ENCODE measurements at regions not wholly inside any gene's neighbourhood (a gene's known extent, or its start where the extent isn't known, plus 50 kb on each side); places are given as distances from the start of the nearest gene placed in this dataset.
A peak's percentile ranks its signal among the peaks of the same experiment; 100 is the strongest.

GRCh38 chr14:31934767-31935266, 142.3 kb upstream of the ARHGAP5 start:
- intact Hi-C loops (cut with micrococcal nuclease; ENCODE audit: unreplicated experiment) = loop anchor here (1.0 to 10.0 kb wide), 8 partner anchors 138 to 625 kb away; partner anchors contain the start of genes RNU6-7 and RNU6-8
- TF ChIP-seq, protein P1, sequence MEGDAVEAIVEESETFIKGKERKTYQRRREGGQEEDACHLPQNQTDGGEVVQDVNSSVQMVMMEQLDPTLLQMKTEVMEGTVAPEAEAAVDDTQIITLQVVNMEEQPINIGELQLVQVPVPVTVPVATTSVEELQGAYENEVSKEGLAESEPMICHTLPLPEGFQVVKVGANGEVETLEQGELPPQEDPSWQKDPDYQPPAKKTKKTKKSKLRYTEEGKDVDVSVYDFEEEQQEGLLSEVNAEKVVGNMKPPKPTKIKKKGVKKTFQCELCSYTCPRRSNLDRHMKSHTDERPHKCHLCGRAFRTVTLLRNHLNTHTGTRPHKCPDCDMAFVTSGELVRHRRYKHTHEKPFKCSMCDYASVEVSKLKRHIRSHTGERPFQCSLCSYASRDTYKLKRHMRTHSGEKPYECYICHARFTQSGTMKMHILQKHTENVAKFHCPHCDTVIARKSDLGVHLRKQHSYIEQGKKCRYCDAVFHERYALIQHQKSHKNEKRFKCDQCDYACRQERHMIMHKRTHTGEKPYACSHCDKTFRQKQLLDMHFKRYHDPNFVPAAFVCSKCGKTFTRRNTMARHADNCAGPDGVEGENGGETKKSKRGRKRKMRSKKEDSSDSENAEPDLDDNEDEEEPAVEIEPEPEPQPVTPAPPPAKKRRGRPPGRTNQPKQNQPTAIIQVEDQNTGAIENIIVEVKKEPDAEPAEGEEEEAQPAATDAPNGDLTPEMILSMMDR (IDR thresholded peaks at IDR 0.05; ENCODE audit: insufficient read depth in 1 of 2, low read depth in 1 of 2, low read length in 1 of 2, severe bottlenecking in 1 of 2, unreplicated experiment in 1 of 2) = peak; percentile 43 to 72
- POLR2A ChIA-PET = interaction anchor here (0.6 kb wide), 3 partner anchors 34 to 227 kb away, joined by 3 to 7 read pairs (median 3); no protein-coding TSS in a partner anchor
- Histone ChIP-seq H3K4me3 (ENCODE audit: low read depth, low read length) (no peak overlapping the region), H3K4me1 (peaks cover 50% of the 10 kb centered on the region), H3K9me3 (no peaks in the 10 kb centered on the region), H3K36me3 (ENCODE audit: control insufficient read depth, insufficient read depth, low read length) (no peaks in the 10 kb centered on the region), H3K27me3 (replicated peaks; ENCODE audit: control insufficient read depth, insufficient read depth, low read length) (no peaks in the 10 kb centered on the region)
- H3K4me1 Mint-ChIP-seq (ENCODE audit: low read depth, unreplicated experiment) = peaks cover 43% of the 10 kb centered on the region
- no peaks in the 10 kb centered on the region for H3K9me3 Mint-ChIP-seq (ENCODE audit: unreplicated experiment)
- peak overlapping the region; percentile 71 for H3K27ac Mint-ChIP-seq (ENCODE audit: unreplicated experiment)
- BruUV-seq (replicated peaks) = no TSS peak
- CTCF ChIA-PET = interaction anchor here (0.5 to 1.5 kb wide), 16 partner anchors 33 to 625 kb away, joined by 3 to 14 read pairs (median 4); partner anchors contain the start of gene ARHGAP5
- no peak overlapping the region for H3K4me3 Mint-ChIP-seq (ENCODE audit: unreplicated experiment)
- peak; percentile 69 to 74 for DNase-seq
- no peaks in the 10 kb centered on the region for H3K27me3 Mint-ChIP-seq (ENCODE audit: insufficient read depth, unreplicated experiment)
- H3K36me3 Mint-ChIP-seq (ENCODE audit: insufficient read depth, unreplicated experiment) = peaks cover 7% of the 10 kb centered on the region

GRCh38 chr14:31935391-31935790, 141.7 kb upstream of the ARHGAP5 start:
- no peaks in the 10 kb centered on the region for H3K27me3 Mint-ChIP-seq (ENCODE audit: insufficient read depth, unreplicated experiment)
- TF ChIP-seq, protein P1 (IDR thresholded peaks at IDR 0.05; ENCODE audit: insufficient read depth in 1 of 2, low read depth in 1 of 2, low read length in 1 of 2, severe bottlenecking in 1 of 2, unreplicated experiment in 1 of 2) = no peak
- H3K9me3 ChIP-seq = no peaks in the 10 kb centered on the region
- peaks cover 7% of the 10 kb centered on the region for H3K36me3 Mint-ChIP-seq (ENCODE audit: insufficient read depth, unreplicated experiment)
- DNase-seq = no peak
- ChIA-PET POLR2A (no interaction called here), CTCF (interaction anchor here (1.0 to 1.5 kb wide), 6 partner anchors 33 to 578 kb away, joined by 3 to 14 read pairs (median 4); partner anchors contain the start of gene ARHGAP5)
- no peak overlapping the region for H3K4me3 ChIP-seq (ENCODE audit: low read depth, low read length)
- H3K4me3 Mint-ChIP-seq (ENCODE audit: unreplicated experiment) = no peak overlapping the region
- no peaks in the 10 kb centered on the region for H3K36me3 ChIP-seq (ENCODE audit: control insufficient read depth, insufficient read depth, low read length)
- H3K4me1 Mint-ChIP-seq (ENCODE audit: low read depth, unreplicated experiment) = peaks cover 43% of the 10 kb centered on the region
- H3K27ac Mint-ChIP-seq (ENCODE audit: unreplicated experiment) = peak overlapping the region; percentile 71
- peaks cover 46% of the 10 kb centered on the region for H3K4me1 ChIP-seq
- no peaks in the 10 kb centered on the region for H3K27me3 ChIP-seq (replicated peaks; ENCODE audit: control insufficient read depth, insufficient read depth, low read length)
- H3K9me3 Mint-ChIP-seq (ENCODE audit: unreplicated experiment) = no peaks in the 10 kb centered on the region
- BruUV-seq (replicated peaks) = no TSS peak
- intact Hi-C loops (cut with micrococcal nuclease; ENCODE audit: unreplicated experiment) = loop anchor here (1.0 to 10.0 kb wide), 6 partner anchors 138 to 533 kb away; partner anchors contain the start of genes RNU6-7 and RNU6-8

DNA sequence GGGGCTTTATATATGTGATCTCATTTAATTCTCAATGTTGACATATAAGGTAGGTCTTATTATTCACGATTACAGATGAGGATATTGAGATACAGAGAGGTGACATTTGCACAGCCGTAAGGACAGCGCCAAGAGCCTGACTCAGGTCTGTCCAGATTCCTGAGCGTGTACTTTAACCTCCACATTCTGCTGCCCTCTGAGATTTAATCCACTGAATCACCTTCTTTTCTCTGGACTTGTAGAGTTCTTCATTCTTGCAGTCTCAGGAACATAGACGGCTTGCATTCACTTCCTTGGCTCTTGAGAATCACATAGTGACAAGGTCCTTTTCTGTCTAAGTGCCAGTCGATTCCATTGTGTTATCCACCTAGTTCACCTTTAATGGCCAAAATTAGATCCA, 141.0 kb upstream of the ARHGAP5 start:
- intact Hi-C loops (cut with micrococcal nuclease; ENCODE audit: unreplicated experiment) = loop anchor here (1.0 to 10.0 kb wide), 4 partner anchors 33 to 446 kb away; no protein-coding TSS in a partner anchor
- ChIA-PET POLR2A (no interaction called here), CTCF (interaction anchor here (1.0 kb wide), 1 partner anchor 534 kb away, joined by 3 read pairs; no protein-coding TSS in a partner anchor)
- H3K9me3 ChIP-seq = no peaks in the 10 kb centered on the region
- no peaks in the 10 kb centered on the region for H3K36me3 ChIP-seq (ENCODE audit: control insufficient read depth, insufficient read depth, low read length)
- peak overlapping the region; percentile 53 for H3K4me3 Mint-ChIP-seq (ENCODE audit: unreplicated experiment)
- peak; percentile 68 to 69 for DNase-seq
- peaks cover 45% of the 10 kb centered on the region for H3K4me1 ChIP-seq
- no peaks in the 10 kb centered on the region for H3K9me3 Mint-ChIP-seq (ENCODE audit: unreplicated experiment)
- TF ChIP-seq, protein P1 (IDR thresholded peaks at IDR 0.05; ENCODE audit: insufficient read depth in 1 of 2, low read depth in 1 of 2, low read length in 1 of 2, severe bottlenecking in 1 of 2, unreplicated experiment in 1 of 2) = no peak
- H3K4me1 Mint-ChIP-seq (ENCODE audit: low read depth, unreplicated experiment) = peaks cover 43% of the 10 kb centered on the region
- BruUV-seq (replicated peaks) = no TSS peak
- no peaks in the 10 kb centered on the region for H3K27me3 Mint-ChIP-seq (ENCODE audit: insufficient read depth, unreplicated experiment)
- H3K4me3 ChIP-seq (ENCODE audit: low read depth, low read length) = no peak overlapping the region
- no peaks in the 10 kb centered on the region for H3K27me3 ChIP-seq (replicated peaks; ENCODE audit: control insufficient read depth, insufficient read depth, low read length)
- H3K36me3 Mint-ChIP-seq (ENCODE audit: insufficient read depth, unreplicated experiment) = peaks cover 7% of the 10 kb centered on the region
- H3K27ac Mint-ChIP-seq (ENCODE audit: unreplicated experiment) = peak overlapping the region; percentile 71

Data from Caco-2 (cell line).